GM18873 (cell line): ENCODE measurements at regions not wholly inside any gene's neighbourhood (a gene's known extent, or its start where the extent isn't known, plus 50 kb on each side); places are given as distances from the start of the nearest gene placed in this dataset.
"Not testable (repeated sequence)": the region's sequence is repeated elsewhere in the genome, so short reads cannot be mapped to it uniquely, and the experiment has no call there.

Source experiments
- ATAC-seq: cut with Tn5 transposase; IDR thresholded peaks from one replicate; pipeline ENCODE4 v1.9.1; 2021; ENCODE audit warnings: mild to moderate bottlenecking, moderate library complexity, moderate number of reproducible peaks; ENCODE audit not compliant: unreplicated experiment, low FRiP score

- no peak for ATAC-seq
Observed at GRCh38 chr11:90556606-90557005, 333.8 kb upstream of the CHORDC1 start.

GRCh38 chr11:90556026-90556425, 333.2 kb upstream of the CHORDC1 start:
- no peak for ATAC-seq

GRCh38 chr11:90555477-90555876, 332.6 kb upstream of the CHORDC1 start:
- no peak for ATAC-seq

GRCh38 chr11:90542092-90542491, 319.2 kb upstream of the CHORDC1 start:
- no peak for ATAC-seq

- ATAC-seq: no peak
Observed at GRCh38 chr11:90536301-90536700, 313.5 kb upstream of the CHORDC1 start.

- ATAC-seq: no peak
Observed at GRCh38 chr11:90532125-90532524, 309.3 kb upstream of the CHORDC1 start.

- no peak for ATAC-seq
Observed at GRCh38 chr11:90531001-90531400, 308.2 kb upstream of the CHORDC1 start.

- ATAC-seq: no peak
Observed at GRCh38 chr11:90525962-90526361, 303.1 kb upstream of the CHORDC1 start.

GRCh38 chr11:90512846-90513245, 290.0 kb upstream of the CHORDC1 start:
- ATAC-seq: no peak

GRCh38 chr11:90510839-90511238, 288.0 kb upstream of the CHORDC1 start:
- no peak for ATAC-seq

- no peak for ATAC-seq
Observed at GRCh38 chr11:90500922-90501568, 278.2 kb upstream of the CHORDC1 start.

- no peak for ATAC-seq
Observed at GRCh38 chr11:90496722-90497121, 273.9 kb upstream of the CHORDC1 start.

- no peak for ATAC-seq
Observed at GRCh38 chr11:90493379-90493778, 270.5 kb upstream of the CHORDC1 start.

GRCh38 chr11:90491466-90491865, 268.6 kb upstream of the CHORDC1 start:
- no peak for ATAC-seq

- ATAC-seq: peak; percentile 50
Observed at GRCh38 chr11:90476442-90477007, 253.7 kb upstream of the CHORDC1 start.

- no peak for ATAC-seq
Observed at GRCh38 chr11:90468923-90469322, 246.1 kb upstream of the CHORDC1 start.

- ATAC-seq: no peak
Observed at GRCh38 chr11:90465553-90465952, 242.7 kb upstream of the CHORDC1 start.

GRCh38 chr11:90455347-90455920, 232.6 kb upstream of the CHORDC1 start:
- ATAC-seq: not testable (repeated sequence)

- no peak for ATAC-seq
Observed at GRCh38 chr11:90453525-90453924, 230.7 kb upstream of the CHORDC1 start.

GRCh38 chr11:90449606-90450005, 226.8 kb upstream of the CHORDC1 start:
- ATAC-seq: no peak

- no peak for ATAC-seq
Observed at GRCh38 chr11:90448256-90448655, 225.4 kb upstream of the CHORDC1 start.

GRCh38 chr11:90447618-90448017, 224.8 kb upstream of the CHORDC1 start:
- ATAC-seq: no peak
